ENCODE measurements at regions not wholly inside any gene's neighbourhood (a gene's known extent, or its start where the extent isn't known, plus 50 kb on each side); places are given as distances from the start of the nearest gene placed in this dataset.

DNA sequence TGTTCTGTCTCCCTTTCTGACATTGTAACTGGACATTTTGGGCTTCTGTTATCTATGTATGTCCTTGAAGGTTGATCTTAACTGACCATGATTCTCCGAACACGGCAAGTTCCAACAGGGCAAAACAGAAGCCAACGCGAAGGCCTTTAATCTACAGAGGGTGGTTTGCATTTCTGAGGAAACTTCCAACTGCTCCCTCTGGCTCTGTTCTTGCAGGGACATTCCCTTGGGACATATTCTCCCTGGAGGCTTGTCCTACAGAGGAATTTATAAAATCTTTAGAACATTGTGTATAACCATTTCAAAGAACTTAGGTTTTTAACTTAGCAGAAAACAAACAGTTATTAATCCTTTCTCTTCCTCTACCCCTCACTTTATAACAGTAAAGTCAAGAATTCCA is 189.0 kb upstream of the CDYL start:
- no peak for DNase-seq (ENCODE audit: low read depth)

DNA sequence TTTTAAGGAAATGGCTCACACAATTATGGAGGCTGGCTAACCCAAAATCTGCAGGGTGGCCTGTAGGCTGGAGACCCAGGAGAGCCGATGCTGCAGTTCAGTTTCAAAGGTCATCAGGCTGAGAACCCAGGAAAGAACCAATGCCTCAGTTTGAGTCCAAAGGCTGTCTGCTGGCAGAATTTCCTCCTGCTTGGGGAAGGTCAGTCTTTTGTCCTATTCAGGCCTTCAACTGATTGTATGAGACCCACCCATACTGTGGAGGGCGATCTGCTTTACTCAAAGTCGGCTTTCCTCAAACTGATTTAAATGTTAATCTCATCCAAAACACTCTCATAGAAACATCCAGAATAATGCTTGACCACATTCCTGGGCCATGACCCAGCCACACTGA is 189.7 kb upstream of the CDYL start:
- DNase-seq (ENCODE audit: low read depth): no peak

DNA sequence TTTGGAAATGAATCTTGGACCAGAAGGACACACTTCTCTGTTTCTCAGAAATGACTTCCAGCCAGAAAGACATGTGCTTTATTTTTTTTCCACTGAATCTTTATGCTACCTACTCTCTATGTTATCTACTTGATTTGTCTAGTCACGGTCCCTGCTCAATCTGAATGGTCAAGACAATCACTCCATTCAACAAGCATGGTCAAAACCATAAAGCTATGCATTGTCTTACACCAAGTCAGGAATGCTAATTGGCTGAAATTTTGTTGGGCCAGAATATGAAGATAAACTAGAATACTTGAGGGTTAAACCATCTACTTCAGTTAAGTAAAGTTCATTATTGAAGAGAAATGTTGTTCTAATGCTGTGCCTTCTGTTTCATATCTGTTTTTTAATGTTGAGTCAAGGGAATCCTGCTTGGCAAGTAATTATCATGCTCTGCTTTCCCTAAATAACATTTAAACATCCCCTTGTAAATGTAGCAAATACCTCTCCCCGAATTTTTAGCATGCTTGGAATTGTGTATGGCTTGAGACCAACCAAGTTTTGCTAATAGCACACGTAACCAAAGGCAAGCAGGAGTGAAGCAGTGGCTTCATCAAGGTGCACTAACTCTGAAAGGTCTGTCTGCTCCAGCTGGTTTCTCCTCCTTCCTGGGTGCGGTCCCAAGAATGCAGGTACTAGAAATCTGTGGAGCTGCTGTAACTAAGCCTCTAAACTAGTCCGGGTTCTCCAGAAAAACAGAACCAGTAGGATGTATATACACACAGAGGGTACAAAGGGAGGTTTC is 190.3 kb upstream of the CDYL start:
- DNase-seq (ENCODE audit: low read depth): no peak

DNA sequence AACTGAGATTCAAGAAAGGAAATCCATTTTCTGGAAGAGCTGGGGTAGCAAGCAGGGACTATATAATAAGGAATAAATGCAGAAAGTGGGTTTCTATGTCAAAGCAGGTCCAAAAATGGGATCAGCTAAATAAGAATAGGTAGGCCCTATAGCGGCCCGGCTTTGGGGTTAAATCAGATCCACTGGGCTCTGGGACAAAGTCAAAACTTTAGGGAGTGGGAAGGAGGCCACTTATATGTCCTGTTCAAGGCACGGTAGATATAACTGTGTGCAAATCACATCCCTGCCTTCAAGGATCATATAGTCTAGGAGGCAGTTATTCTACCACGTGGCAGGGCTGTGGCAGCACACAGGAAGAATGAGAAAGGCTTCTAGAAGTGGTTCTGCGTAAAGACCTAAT is 191.4 kb upstream of the CDYL start:
- no peak for DNase-seq (ENCODE audit: low read depth)

DNA sequence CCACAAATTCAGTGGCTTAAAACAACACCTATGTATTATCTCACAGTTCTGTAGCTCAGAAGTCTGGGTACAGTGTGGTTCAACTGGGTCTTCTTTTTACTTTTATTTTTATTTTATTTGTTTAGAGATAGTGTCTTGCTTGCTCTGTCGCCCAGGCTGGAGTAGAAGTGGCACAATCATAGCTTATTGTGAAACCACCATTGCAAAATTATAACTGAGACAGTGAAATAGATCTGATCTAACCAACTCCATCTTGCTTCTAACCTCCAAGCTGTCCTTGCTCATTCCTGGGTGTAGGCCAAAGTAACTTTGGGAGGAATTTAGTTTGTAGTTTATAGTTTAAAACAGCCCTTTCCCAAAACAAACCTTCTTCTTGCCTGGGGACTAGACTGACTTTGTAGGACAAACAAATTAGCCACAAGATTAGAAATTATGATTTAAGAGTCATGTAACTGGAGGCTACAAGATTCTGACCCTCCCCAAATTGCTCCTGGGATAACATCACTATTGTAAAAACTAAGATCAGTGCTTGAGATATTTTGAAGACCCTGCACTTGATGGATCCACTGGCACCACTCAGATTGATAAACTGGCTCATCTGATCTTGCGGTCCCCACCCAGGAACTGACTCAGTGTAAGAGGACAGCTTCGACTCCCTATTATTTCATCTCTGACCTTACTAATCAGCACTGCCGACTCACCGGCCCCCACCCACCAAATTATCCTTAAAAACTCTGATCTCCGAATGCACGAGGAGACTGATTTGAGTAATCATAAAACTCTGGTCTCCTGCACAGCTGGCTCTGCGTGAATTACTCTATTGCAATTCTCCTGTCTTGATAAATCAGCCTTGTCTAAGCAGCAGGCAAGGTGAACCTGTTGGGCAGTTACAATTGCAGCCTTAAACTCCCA is 193.4 kb upstream of the CDYL start:
- no peak for DNase-seq (ENCODE audit: low read depth)

DNA sequence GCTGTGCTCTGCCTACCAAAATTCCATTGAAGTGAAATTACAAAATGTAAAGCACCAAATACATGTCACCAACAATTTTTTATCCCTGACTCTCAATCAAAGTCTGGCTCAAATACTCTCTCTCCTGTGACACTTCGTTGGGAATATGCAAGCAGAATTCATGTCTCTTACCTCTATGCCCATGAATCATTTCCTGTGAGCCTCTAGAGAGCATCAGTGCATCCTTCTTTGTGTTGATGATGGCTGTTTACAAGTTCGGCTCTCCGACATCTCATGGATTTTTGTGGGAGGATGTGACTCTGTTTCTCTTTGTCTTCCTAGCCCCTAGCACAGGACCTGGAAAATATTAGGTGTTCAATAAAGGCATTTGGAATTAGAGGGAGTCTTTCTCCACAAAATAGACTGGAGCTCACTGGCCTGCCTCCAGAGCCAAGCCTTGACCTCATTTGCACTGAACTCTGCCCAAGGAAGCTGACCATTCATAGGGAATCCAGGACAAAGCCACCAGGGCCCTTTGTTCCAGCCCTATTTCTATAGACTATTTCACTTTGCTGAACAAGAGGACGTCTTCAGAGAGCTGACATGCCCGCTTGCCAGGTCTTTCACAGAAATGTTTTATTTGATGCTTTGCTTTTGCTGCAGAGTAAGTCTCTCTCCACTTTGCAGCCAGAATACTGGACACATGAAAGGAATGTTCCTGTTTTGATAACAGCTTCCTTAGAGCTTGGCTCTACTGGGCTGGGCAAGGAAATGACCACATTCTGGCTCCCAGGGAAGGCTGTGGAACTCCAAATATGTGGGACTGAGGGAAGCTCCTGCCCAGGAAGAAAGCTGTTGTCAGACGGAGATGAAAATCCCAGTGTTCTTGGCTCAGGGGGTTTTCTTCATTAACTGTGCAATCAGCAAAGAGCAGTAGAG is 194.5 kb upstream of the CDYL start:
- DNase-seq (ENCODE audit: low read depth): peak; percentile 75

DNA sequence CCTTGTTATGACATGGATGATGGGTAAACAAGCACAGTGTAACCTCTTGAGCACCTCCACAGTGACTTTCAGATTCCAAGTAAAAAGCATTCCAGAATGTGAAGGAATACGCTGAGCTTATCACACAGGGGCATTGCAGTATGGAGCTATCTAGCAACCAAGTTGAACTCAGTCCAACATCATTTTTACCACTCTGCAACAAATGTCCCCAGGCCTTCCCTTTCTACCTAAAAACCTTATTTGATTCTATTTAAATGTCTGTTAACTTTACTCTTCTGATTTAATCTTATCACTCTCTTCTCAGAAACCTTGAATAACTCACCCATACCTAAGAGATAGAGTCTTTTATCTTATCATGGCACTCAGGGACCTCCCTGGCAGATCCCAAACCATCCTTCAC is 195.8 kb upstream of the CDYL start:
- no peak for DNase-seq (ENCODE audit: low read depth)

DNA sequence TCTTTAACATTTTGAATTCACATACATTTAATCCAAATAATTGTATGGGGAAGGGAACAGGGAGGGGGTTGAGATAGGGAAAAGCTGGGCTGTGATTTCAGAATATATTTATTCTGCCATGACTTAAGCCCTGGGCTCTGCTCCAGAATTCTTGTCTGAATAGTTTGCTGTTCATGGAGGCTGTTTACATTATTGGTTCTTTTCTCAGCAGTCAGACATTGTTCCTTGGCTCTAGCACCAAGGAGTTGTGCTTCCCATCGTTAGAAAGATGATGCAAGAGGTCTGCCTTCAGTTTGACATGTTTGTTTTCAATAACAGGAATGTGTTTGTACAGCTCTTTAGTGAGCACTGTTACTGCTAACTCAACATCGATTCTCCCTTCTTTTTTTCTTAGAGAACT is 198.8 kb upstream of the CDYL start:
- DNase-seq (ENCODE audit: low read depth): no peak

DNA sequence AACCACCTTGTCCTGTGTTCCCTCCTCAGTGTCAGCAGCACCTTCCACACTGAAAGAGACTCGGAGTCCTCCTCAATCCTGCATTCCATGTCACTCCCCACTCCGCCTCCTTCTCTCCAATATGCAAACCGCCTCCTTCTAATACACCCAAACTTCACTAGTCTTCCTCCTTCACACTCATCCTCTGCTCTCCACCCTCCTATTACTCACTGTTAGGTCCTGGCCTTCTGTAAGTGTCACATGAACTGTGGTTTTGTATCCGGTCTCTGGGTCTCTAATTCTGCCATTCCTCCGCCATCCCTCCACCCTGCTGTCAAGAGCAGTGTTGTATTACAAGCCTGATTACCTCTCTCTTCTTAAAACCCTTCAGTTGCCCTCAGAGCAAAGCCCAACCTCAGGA is 200.5 kb upstream of the CDYL start:
- DNase-seq (ENCODE audit: low read depth): peak; percentile 45

DNA sequence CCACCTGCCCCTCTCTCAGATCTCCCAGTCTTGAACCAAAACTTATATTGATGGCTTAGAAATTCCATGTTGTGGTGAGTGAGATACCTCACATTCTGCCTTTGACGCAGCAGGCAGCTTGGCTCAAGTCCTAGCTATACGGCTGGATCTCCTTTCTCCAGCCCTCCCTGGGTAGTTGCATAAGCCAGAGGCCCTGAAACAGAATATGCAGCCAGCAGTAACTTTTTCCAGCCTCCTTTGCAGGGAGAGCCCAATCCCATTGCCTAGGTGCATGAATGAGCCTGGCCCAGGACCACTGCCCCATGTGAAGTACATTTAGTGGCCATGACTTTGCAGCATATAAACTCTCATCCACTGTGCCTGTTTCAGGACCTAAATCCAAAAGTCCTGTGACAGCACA is 202.2 kb upstream of the CDYL start:
- no peak for DNase-seq (ENCODE audit: low read depth)

DNA sequence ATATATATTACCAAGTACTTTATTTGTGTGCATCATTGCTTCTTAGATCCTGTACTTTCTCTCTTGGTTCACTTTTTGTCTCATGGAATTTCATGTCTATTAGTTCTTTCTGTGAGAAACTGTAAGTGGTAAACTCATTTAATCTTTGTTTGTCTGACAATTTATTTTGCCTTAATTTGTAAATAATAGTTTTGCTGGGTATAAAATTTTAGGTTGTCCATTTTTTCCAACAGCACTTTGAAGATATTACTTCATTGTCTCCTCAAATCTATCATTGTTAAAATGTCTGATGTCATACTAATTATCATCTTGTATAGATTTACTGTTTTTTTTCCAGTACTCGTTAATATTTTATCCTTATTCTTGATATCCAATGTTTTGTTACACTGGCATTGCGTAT is 205.2 kb upstream of the CDYL start:
- no peak for DNase-seq (ENCODE audit: low read depth)

DNA sequence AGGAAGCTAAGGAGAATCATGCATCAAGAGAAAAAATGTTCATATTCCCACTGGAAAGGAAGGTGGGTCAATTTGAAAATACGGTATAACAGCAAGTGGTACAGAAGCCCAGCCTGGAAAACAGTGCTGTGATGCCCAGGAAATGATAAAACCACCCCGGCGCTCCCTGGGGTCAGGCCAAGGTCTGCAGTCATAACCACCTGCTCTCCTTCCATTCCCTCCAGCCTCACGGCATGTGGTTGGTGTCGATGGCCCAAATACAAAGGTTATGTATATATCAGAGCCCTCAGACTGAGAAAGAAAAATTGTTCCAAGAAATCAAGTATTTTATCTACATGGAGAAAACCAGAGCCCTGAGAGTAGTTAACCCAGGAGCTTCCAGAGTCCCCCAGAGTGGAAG is 208.1 kb upstream of the CDYL start:
- DNase-seq (ENCODE audit: low read depth): no peak

DNA sequence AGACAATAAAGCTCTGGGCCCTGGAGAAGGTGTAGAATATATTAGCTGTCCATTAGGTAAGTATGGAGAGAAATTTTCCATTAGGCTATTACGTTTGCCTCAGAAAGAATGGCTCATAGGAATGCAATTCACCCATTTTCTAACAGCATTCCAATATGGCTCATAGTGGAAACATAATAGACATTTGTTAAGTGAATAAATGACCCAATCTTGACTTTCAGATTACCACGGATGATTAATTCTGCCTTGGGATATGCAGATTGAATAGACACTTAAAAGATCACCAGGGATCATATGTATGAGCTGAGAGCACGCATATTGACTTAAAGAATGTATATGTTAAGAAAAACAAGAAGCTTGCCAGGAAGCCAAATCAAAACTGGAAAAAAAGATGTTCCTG is 209.1 kb upstream of the CDYL start:
- DNase-seq (ENCODE audit: low read depth): no peak

DNA sequence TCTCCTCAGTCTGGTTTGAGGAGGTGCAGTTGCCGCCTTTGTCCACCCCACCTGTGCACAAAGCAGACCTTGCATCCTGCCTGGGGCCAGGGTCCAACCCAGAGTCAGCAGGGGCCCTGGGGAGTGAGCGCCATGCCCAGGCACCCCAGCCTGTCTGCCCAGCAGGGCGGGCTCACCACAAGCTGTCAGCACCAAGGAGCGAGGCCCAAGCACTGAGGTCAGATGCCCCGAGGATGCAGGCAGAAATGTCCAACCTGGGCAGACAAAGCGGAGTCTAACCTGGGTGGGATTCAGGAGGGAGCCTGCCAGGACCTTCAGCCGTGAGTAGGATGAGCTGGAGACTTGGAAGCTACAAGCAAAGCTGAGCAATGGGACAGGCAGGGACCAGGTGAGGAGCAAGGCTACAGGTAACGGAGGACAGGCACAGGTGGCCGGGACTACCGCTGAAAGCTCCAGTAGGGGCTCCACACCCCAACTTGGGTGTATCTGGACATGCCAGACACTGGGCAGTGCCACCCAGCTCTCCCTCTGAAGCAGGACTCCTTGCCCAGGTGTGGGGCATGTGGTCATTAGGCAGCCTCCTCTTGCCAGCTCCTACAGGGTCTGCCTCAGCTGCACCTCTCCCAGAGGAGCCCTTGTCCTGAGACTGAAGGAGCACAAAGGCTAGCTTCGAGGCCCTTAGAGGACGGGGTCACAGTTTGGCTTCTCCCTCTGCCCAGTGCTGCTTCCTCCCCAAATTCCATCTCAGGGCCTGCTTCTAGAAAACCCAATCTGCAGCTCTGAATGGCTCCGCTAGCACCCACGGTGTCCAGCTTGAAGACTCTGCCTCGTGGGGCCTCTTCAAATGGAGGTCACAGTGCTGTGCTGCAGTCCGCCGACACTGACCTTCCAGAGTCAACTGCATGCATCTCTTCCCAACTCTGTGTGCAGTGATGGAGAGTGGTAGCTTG is 210.6 kb upstream of the CDYL start:
- no peak for DNase-seq (ENCODE audit: low read depth)

DNA sequence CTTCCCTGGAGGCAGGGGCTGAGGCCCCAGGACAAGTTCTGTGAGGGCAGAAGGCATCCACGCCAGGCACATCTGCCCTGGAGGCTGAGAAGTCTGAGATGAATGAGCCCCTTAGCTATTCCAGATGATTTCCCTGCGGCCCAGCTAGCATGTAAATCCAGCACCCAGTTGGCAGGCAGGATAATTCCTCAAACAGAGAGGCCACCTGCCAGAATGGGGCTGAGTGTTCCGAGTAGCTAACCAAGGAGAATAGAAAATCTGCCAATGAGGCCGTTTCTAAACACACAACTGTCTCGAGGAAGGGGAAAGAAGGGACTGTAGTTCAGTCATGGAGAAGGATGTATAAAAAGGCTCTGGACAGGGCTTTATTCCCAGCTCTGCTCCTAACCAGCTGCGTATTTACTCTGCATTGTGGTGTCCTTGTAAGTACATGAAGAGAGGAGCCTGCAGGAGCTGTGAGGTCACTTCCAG is 211.4 kb upstream of the CDYL start:
- DNase-seq (ENCODE audit: low read depth): no peak

DNA sequence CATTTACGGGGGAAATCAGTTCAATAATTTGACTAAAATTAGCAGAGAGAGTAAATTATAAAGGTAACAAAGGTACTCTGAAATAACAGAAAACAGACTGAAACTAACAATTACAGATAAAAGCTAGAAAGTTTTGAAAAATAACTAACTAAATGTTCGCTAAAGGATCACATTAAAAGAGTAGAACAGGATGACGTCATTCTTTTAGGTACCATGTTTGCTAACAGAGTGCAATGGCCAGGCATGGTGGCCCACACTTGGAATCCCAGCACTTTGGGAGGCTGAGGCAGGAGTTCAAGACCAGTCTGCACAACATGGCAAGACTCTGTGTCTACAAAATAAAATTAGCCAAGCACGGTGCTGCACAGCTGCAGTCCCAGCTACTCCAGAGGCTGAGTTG is 212.3 kb upstream of the CDYL start:
- no peak for DNase-seq (ENCODE audit: low read depth)

DNA sequence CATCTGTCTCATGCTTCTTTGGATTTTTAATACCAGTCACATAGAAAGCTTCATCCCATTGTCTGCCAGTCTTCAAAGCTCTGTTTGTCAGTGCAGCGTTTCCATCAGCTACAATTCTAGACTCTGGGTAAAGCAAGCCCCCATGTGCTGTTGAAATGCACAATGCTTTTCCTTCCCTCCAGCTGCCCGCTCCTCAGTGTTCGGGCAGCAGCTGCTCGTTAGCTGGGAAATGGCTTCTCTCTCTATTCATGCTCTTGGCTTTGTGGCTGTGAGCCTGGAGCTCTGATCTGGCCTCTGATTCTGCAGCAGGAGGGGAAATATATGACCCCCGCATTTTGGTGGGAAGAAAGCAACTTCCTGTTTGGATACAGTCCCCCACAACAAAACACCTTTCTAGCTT is 213.0 kb upstream of the CDYL start:
- no peak for DNase-seq (ENCODE audit: low read depth)

DNA sequence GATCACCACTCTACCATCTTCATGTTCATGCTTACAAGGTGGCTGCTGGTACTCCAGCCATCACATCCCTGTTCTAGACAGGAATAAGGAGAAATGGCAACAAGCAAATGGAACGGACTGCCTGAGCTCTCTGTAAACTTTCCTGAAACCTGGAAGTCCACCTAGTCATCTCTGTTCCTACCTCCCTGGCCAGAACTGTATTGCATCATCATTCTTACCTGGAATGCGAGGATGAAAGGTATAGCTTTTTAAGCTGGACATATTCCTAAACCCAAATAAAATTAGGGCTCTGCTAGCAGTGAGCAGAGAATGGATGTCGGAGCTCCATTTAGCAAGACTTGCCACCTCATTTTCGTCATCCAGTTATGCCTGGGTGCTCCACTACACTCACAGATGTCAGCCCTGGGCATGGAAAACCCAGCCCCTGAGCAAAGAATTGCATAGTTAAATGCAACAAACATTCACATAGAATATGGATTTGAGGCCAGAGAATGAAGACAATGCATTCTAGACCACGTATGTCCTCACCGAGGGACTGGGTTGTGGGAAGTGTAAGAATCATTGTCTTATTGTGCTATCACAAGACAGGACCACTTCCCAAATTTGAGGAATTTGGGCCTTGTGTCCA is 214.3 kb upstream of the CDYL start:
- DNase-seq (ENCODE audit: low read depth): no peak

DNA sequence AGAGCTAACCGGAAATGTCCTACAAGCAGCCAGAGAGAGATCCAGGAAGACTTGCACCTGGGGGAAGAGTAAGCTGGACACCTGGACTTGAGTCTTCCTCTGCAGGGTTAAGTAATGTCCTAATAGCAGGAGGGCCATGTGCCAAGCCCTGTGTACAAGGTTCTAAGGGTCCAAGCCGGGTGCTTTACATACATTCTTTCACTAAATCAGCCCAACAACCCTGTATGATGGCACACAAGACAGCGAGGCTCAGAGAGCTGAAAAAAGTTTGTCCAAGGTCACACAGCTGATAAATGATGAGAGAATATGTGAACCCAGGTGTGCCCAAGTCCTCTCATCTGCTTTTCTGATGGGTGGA is 215.1 kb upstream of the CDYL start:
- no peak for DNase-seq (ENCODE audit: low read depth)
